ENCODE measurements at regions not wholly inside any gene's neighbourhood (a gene's known extent, or its start where the extent isn't known, plus 50 kb on each side); places are given as distances from the start of the nearest gene placed in this dataset.

GRCh38 chr10:28442403-28442802 lies 90.5 kb upstream of the WAC start:
- in situ Hi-C loops (cut with HindIII; ENCODE audit: extremely low pct_ligation_motif_present, low pct_unique_long_range_greater_than_20kb), result no loop called here
- intact Hi-C loops (cut with micrococcal nuclease; ENCODE audit: unreplicated experiment), result no loop called here

GRCh38 chr10:28444031-28444430 lies 88.9 kb upstream of the WAC start:
- Histone ChIP-seq H3K4me2 (ENCODE audit: low read depth, low read length) (no peak overlapping the region), H3K4me3 (replicated peaks in 1 of 3; ENCODE audit: insufficient read depth in 1 of 3, low read depth in 2 of 3, low read length in 3 of 3) (no peak overlapping the region), H3K79me2 (ENCODE audit: insufficient read depth, low read length) (no peaks in the 10 kb centered on the region), H4K20me1 (ENCODE audit: insufficient read depth, low read length) (no peaks in the 10 kb centered on the region), H3K9me3 (ENCODE audit: low read length) (no peaks in the 10 kb centered on the region), H3K4me1 (ENCODE audit: insufficient read depth, low read length) (peaks cover 35% of the 10 kb centered on the region), H2AFZ (ENCODE audit: low read length) (no peak overlapping the region), H3K27me3 (ENCODE audit: control insufficient read depth in 1 of 2, insufficient read depth in 2 of 2, low read length in 2 of 2) (peaks cover 0 to 3% of the 10 kb centered on the region in 2 experiments; a peak in 3 of 5 replicates), H3K27ac (ENCODE audit: extremely low read length, insufficient read depth, low read length) (no peak overlapping the region), H3K9ac (ENCODE audit: insufficient read depth, low read depth, low read length) (no peak overlapping the region), H3K36me3 (replicated peaks in 1 of 2; ENCODE audit: control insufficient read depth in 1 of 2, insufficient read depth in 2 of 2, low read length in 2 of 2) (no peaks in the 10 kb centered on the region)
- ChIA-PET CTCF (ENCODE audit: low intra/inter-chr PET ratio, low total read pairs) (no interaction called here), POLR2A (no interaction called here)
- no TSS peak for BruUV-seq (replicated peaks)
- in situ Hi-C loops (cut with HindIII; ENCODE audit: extremely low pct_ligation_motif_present, low pct_unique_long_range_greater_than_20kb), result no loop called here
- no peak for FAIRE-seq
- no peak for ATAC-seq
- peak; percentile 59 for DNase-seq (ENCODE audit: low spot score)
- WGBS (ENCODE audit: low lambda C conversion rate), result 30% methylated on average over 3 of the region's 3 CpGs
- no peak for TF ChIP-seq SMARCE1 (IDR thresholded peaks at IDR 0.05; ENCODE audit: borderline replicate concordance)
- peak; percentile 46 for TF ChIP-seq TEAD3 (CRISPR knock-in tag; optimal IDR thresholded peaks at IDR 0.05; ENCODE audit: borderline replicate concordance)
- intact Hi-C loops (cut with micrococcal nuclease; ENCODE audit: unreplicated experiment), result no loop called here

More at GRCh38 chr10:28442403-28442802, 90.5 kb upstream of the WAC start:
- Histone ChIP-seq H2AFZ (ENCODE audit: low read length) (no peak overlapping the region), H4K20me1 (ENCODE audit: insufficient read depth, low read length) (no peaks in the 10 kb centered on the region), H3K4me3 (replicated peaks in 1 of 3; ENCODE audit: insufficient read depth in 1 of 3, low read depth in 2 of 3, low read length in 3 of 3) (no peak overlapping the region), H3K4me2 (ENCODE audit: low read depth, low read length) (no peak overlapping the region), H3K36me3 (replicated peaks in 1 of 2; ENCODE audit: control insufficient read depth in 1 of 2, insufficient read depth in 2 of 2, low read length in 2 of 2) (no peaks in the 10 kb centered on the region), H3K9ac (ENCODE audit: insufficient read depth, low read depth, low read length) (no peak overlapping the region), H3K9me3 (ENCODE audit: low read length) (no peaks in the 10 kb centered on the region), H3K79me2 (ENCODE audit: insufficient read depth, low read length) (no peaks in the 10 kb centered on the region), H3K27ac (ENCODE audit: extremely low read length, insufficient read depth, low read length) (no peak overlapping the region), H3K27me3 (ENCODE audit: control insufficient read depth in 1 of 2, insufficient read depth in 2 of 2, low read length in 2 of 2) (peaks cover 0 to 6% of the 10 kb centered on the region in 2 experiments; a peak in 3 of 5 replicates), H3K4me1 (ENCODE audit: insufficient read depth, low read length) (peaks cover 35% of the 10 kb centered on the region)
- POLR2A ChIA-PET, result no interaction called here
- BruUV-seq (replicated peaks), result no TSS peak
- DNase-seq (ENCODE audit: low spot score) (no peak), FAIRE-seq (no peak), ATAC-seq (no peak)
- CTCF ChIA-PET (ENCODE audit: low intra/inter-chr PET ratio, low total read pairs), result no interaction called here
- WGBS (ENCODE audit: low lambda C conversion rate), result 66% methylated on average over 3 of the region's 3 CpGs
- TF ChIP-seq ZNF230 (CRISPR knock-in tag; IDR thresholded peaks at IDR 0.05), result no peak
- TF ChIP-seq ZNF383 (CRISPR knock-in tag; IDR thresholded peaks at IDR 0.05; ENCODE audit: borderline replicate concordance), result no peak
- TF ChIP-seq ZNF768 (CRISPR knock-in tag; IDR thresholded peaks at IDR 0.05), result no peak
- TF ChIP-seq RARG (CRISPR knock-in tag; IDR thresholded peaks at IDR 0.05; ENCODE audit: low read depth), result no peak
- TF ChIP-seq HOXA9 (CRISPR knock-in tag; IDR thresholded peaks at IDR 0.05; ENCODE audit: borderline replicate concordance), result no peak
- no peak for TF ChIP-seq DR1 (CRISPR knock-in tag; IDR thresholded peaks at IDR 0.05)
- TF ChIP-seq REL (CRISPR knock-in tag; conservative IDR thresholded peaks at IDR 0.05), result no peak
- no peak for TF ChIP-seq HOXD1 (CRISPR knock-in tag; IDR thresholded peaks at IDR 0.05)
- TF ChIP-seq PAX8 (CRISPR knock-in tag; IDR thresholded peaks at IDR 0.05; ENCODE audit: borderline replicate concordance), result no peak
- TF ChIP-seq ZNF33B (CRISPR knock-in tag; IDR thresholded peaks at IDR 0.05), result no peak
- no peak for TF ChIP-seq RBFOX2 (IDR thresholded peaks at IDR 0.05; ENCODE audit: low read depth, low read length)
- no peak for TF ChIP-seq ZNF841 (CRISPR knock-in tag; IDR thresholded peaks at IDR 0.05; ENCODE audit: borderline replicate concordance)
- TF ChIP-seq ZNF572 (CRISPR knock-in tag; IDR thresholded peaks at IDR 0.05), result no peak
- TF ChIP-seq ZNF160 (CRISPR knock-in tag; IDR thresholded peaks at IDR 0.05), result no peak
- TF ChIP-seq YY1 (IDR thresholded peaks at IDR 0.05; ENCODE audit: insufficient read depth, insufficient replicate concordance, low read depth, low read length), result no peak
- TF ChIP-seq PHF5A (CRISPR knock-in tag; IDR thresholded peaks at IDR 0.05; ENCODE audit: low read depth, unreplicated experiment), result no peak

Data from HepG2 (cell line).